HG03060 (cell line): ENCODE measurements at regions not wholly inside any gene's neighbourhood (a gene's known extent, or its start where the extent isn't known, plus 50 kb on each side); places are given as distances from the start of the nearest gene placed in this dataset.
"Not testable (repeated sequence)": the region's sequence is repeated elsewhere in the genome, so short reads cannot be mapped to it uniquely, and the experiment has no call there.

Source experiments
- ATAC-seq: cut with Tn5 transposase; IDR thresholded peaks from one replicate; pipeline ENCODE4 v1.9.1; 2021; ENCODE audit warnings: low read depth, moderate number of reproducible peaks; ENCODE audit not compliant: unreplicated experiment

DNA sequence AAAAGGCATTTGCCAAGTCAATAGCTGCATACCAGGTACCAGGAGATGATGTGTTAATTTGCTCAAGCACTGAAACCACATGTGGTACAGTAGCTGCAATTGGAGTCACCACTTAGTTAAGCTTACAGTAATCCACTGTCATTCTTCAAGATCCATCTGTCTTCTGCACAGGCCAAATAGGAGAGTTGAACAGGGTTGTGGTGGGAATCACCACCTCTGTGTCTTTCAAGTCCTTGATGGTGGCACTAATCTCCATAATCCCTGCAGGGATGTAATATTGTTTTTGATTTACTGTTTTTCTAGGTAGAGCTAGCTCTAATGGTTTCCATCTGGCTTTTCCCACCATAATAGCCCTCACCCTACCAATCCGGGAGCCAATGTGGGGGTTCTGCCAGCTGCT lies 91.9 kb downstream of the FCRL5 start:
- ATAC-seq: no peak

- ATAC-seq: no peak
Observed at GRCh38 chr1:157457279-157457678, 95.0 kb downstream of the FCRL5 start.

GRCh38 chr1:157455318-157455717 lies 97.0 kb downstream of the FCRL5 start:
- ATAC-seq: no peak

DNA sequence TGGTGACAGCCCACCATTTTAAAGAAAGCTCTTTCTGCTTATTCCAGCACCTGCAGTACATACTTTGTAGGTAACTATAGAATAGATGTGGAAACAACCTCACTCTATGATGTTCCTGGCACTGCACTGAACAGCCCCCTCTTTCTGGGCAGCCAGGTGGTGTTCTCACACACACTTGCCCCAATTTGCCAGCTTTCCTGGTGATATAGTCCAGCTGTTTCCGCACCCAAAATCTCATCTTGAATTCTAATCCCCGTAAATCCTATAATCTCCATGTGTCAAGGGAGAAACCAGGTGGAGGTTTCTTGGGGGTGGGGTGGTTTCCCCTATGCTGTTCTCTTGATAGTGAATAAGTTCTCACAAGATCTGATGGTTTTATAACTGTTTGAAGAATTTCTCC lies 102.2 kb downstream of the FCRL5 start:
- no peak for ATAC-seq

- no peak for ATAC-seq
Observed at GRCh38 chr1:157448636-157449035, 103.7 kb downstream of the FCRL5 start.

DNA sequence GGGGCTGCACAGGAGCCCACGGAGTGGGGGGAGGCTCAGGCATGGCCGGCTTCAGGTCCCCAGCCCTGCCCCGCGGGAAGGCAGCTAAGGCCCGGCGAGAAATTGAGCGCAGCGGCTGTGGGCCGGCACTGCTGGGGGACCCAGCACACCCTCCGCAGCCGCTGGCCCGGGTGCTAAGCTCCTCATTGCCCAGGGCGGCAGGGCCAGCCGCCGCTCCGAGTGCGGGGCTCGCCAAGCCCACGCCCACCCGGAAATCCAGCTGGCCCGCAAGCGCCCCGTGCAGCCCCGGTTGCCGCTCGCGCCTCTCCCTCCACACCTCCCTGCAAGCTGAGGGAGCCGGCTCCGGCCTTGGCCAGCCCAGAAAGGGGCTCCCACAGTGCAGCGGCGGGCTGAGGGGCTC lies 106.0 kb downstream of the FCRL5 start:
- not testable (repeated sequence) for ATAC-seq

DNA sequence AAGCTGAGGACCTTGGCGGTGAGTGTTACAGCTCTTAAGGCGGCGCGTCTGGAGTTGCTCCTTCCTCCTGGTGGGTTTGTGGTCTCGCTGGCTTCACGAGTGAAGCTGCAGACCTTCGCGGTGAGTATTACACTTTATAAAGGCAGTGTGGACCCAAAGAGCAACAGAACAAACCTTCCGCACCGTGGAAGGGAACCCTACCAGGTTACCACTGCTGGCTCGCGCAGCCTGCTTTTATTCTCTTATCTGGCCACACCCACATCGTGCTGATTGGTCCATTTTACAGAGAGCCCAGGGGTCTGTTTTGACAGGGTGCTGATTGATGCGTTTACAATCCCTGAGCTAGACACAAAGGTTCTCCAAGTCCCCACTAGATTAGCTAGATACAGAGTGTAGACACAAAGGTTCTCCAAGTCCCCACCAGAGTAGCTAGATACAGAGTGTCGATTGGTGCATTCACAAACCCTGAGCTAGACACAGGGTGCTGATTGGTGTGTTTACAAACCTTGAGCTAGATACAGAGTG lies 106.6 kb downstream of the FCRL5 start:
- not testable (repeated sequence) for ATAC-seq

DNA sequence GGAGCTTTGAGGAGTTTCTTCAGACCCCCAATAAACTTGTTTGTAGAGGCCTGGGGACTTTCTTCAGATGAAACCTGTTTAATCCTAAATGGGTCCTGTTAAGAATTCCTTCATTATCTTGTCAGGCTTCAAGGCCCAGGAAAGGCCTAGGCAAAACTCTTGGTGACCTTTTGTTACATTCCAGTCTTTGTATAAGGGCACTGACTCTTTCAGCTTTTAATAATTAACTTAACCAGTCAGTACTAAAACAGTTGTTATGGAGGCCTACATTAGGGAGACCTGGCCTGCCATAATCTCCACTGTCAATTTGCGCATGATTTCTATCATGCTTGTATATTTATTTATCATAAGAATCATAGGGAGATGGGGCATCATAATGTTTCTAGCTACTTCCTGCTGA lies 110.2 kb downstream of the FCRL5 start:
- ATAC-seq: no peak

- ATAC-seq: no peak
Observed at GRCh38 chr1:157439302-157439954, 112.9 kb downstream of the FCRL5 start.

GRCh38 chr1:157438613-157439012 lies 113.7 kb downstream of the FCRL5 start:
- no peak for ATAC-seq

- no peak for ATAC-seq
Observed at GRCh38 chr1:157438146-157438545, 114.2 kb downstream of the FCRL5 start.

GRCh38 chr1:157437296-157437695 lies 115.0 kb downstream of the FCRL5 start:
- no peak for ATAC-seq

DNA sequence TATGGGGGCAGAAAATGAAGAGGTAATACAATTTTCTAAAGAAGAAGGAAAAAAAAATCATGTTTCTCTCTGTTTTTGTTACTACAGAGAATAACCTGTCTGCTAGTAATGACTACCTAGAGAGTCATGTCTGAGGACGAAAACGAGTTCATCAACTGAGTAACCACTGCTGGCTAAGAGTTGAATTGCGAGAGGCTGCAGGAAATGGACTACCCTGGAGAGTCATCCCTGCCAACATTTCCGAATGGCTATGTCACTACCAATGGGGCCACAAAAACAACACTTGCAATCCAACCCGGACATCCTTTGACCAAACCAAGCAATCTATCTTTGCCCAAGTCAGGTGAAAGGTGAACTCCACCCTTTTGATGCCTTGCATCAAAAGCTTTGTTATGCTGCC lies 120.6 kb downstream of the FCRL5 start:
- no peak for ATAC-seq

- no peak for ATAC-seq
Observed at GRCh38 chr1:157429601-157430240, 122.6 kb downstream of the FCRL5 start.

GRCh38 chr1:157423764-157424163 lies 128.6 kb downstream of the FCRL5 start:
- ATAC-seq: not testable (repeated sequence)

DNA sequence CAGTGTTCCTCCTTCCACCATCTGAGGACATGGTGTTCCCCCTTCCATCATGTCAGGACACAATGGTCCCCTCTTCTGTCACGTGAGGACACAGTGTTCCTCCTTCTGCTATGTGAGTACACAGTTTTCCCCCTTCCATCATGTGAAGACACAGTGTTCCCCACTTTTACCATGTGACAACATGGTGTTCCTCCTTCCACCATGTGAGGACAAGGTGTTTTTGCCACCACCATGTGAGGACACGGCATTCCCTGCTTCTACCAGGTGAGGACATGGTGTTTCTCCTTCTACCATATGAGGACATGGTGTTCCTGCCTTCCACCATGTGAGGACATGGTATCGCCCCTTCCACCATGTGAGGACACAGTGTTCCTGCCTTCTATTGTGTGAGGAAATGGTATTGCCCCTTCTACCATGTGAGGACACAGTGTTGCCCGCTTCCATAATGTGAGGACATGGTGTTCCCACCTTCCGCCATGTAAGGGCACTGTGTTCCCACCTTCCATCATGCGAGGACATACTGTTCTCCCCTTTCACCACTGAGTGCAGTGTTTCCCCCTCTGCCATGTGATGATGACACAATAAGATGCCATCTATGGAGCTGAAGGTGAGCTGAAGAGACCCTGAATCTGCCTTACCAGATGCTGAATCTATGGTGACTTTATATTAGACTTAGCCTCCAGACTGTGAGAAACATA lies 132.3 kb downstream of the FCRL5 start:
- no peak for ATAC-seq

DNA sequence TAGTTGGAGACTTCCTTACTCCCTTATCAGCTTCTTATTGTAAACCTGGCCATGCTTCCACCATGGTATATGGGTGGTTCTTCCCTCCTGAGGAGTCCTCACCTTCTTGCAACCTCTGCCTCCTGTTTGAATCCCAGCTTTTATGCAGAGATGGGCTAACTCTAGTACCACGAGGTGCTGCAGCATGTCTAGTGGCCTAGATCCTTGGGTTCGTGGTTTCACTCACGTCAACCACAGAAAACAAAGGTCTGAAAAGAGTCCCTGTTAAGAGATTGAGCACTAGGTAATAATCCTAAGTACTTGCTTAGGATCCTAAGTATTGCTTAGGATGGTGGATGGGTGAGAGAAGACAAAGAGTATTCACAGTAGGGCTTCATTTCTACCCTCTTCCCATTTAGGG lies 133.7 kb downstream of the FCRL5 start:
- no peak for ATAC-seq

DNA sequence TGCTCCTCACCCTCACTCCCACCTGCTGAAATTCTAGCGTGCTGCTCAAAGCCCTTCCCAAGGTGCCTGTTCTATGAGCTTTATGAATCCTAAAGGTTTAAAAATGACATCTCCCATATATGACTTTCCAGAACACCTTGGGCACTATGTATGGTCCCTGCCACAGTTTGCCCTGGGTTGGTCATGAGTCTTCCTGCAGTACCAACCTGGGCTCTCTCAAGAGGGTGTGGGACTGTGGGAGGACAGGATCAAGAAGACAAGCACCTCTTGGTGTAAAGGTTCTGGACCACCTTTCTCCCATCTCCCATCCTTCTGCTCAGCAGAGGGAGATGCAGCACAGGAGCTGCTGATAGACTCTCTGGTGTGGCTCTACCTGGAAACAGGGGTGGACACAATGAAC lies 134.1 kb downstream of the FCRL5 start:
- ATAC-seq: no peak

- no peak for ATAC-seq
Observed at GRCh38 chr1:157415661-157416060, 136.7 kb downstream of the FCRL5 start.

DNA sequence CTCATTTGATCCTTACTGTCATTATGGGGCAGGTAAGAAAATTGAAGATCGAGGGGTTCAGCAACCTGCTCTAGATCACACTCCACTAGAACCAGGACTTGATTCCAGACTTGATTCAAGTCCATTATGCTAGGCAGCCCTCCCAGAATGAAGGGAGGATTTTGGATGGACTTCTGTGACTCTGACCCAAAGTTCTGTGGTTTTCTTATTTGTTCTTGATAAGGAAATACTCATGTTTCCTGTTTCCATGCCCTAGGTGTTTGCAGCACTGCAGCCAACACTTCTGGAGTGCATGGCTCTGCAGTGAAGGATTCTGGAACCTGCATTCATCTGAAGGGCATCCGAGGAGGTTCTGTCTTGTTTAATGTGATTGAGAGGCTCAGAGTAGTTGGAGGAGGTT lies 140.0 kb downstream of the FCRL5 start:
- no peak for ATAC-seq

DNA sequence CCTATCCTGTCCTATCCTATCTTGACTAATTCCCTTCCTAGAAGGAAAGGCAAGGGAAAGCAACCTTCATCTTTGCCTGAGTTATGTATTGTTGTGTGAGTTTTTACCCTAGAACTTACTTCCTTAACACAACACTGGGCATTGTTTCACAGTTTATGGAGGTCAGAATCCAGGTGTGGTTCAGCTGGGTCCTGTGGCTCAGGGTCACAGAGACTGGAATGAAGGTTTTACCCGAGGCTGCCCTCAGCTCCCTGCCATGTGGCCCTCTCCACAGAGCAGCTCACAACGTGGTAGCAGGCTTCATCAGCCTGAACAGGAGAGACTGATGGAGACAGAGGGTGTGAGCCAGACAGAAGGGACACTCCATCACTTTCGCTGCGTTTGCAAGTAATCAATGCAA lies 140.5 kb downstream of the FCRL5 start:
- no peak for ATAC-seq

DNA sequence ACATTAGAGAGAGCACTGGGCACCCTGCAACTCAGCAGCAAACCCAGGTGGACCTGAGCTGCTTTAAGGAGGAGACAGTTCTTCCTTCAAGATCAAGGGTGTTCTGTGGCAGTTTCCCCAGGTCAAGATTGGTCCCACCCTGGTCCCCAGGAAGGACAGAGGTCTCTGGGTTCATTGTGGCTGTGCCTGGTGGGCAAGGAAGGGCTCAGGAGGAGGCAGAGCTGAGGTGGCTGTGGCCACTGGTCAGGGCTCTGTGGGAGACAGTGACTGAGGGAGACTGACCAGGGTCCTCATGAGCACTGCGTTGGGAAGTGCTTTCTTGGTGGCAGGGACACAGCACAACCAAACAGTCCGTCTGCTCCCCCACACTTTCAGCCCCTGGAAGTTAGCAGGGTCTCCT lies 141.3 kb downstream of the FCRL5 start:
- no peak for ATAC-seq
